B cell (primary cell): ENCODE measurements at regions not wholly inside any gene's neighbourhood (a gene's known extent, or its start where the extent isn't known, plus 50 kb on each side); places are given as distances from the start of the nearest gene placed in this dataset.

ENCODE experiments used
- ATAC-seq: fragments of 200-7000 bp; cut with Tn5 transposase; one replicate; pipeline ENCODE4 v1.10.0; 2021; ENCODE audit warnings: low read depth, mild to moderate bottlenecking, moderate number of reproducible peaks, moderate library complexity
- CTCF ChIA-PET: fragments of 350-600 bp; sonication (Branson Sonifier 250); formaldehyde crosslinking; loops from one replicate; lab custom pipeline; 2021; ENCODE audit warnings: antibody characterized with exemption, inconsistent platforms; lab: Charles Lee
- POLR2A ChIA-PET: fragments of 350-600 bp; sonication (Branson Sonifier 250); formaldehyde crosslinking; loops from one replicate; lab custom pipeline; 2021; ENCODE audit warnings: antibody characterized with exemption; lab: Charles Lee
- DNase-seq: peaks from one replicate; pipeline ENCODE4 v3.0.0; 2013
- H2AFZ ChIP-seq: 2 replicates; pipeline ENCODE4 v1.6.1; 2012; ENCODE audit warnings: mild to moderate bottlenecking, low read depth, low read length; ENCODE audit not compliant: insufficient read depth, poor library complexity, severe bottlenecking
- H3K27ac ChIP-seq, 2 donors: 1 replicate in 1 of 2; 2 replicates in 1 of 2; pipeline ENCODE4 v1.5.1; 2012 to 2013; ENCODE audit warnings: low read length in 2 of 2, mild to moderate bottlenecking in 2 of 2, moderate library complexity in 1 of 2
- H3K27me3 ChIP-seq, 4 experiments: fragments of 200-600 bp in 1 of 4; sonication (generic) in 1 of 4; replicated peaks in 1 of 4; 1 replicate in 2 of 4; 2 replicates in 2 of 4; pipeline versions ENCODE4 v1.6.1 to v1.7.0; 2013 to 2016; ENCODE audit warnings: low read length in 3 of 4, mild to moderate bottlenecking in 2 of 4, mixed read lengths in 1 of 4, moderate library complexity in 1 of 4; ENCODE audit not compliant: insufficient read depth in 4 of 4, control insufficient read depth in 3 of 4; ENCODE audit errors: control extremely low read depth in 1 of 4
- H3K36me3 ChIP-seq, 2 experiments: replicated peaks in 1 of 2; 1 replicate in 1 of 2; 2 replicates in 1 of 2; pipeline versions ENCODE4 v1.6.1 to v1.7.1; 2013; ENCODE audit warnings: low read length in 1 of 2; ENCODE audit not compliant: insufficient read depth in 2 of 2, control insufficient read depth in 1 of 2; ENCODE audit errors: control extremely low read depth in 1 of 2, extremely low read depth in 1 of 2
- H3K4me1 ChIP-seq, 2 donors: fragments of 200-600 bp in 1 of 2; sonication (generic) in 1 of 2; 1 replicate in 1 of 2; 2 replicates in 1 of 2; pipeline versions ENCODE4 v1.5.1 to v1.6.1; 2013 to 2017; ENCODE audit warnings: low read length in 2 of 2; ENCODE audit not compliant: control insufficient read depth in 2 of 2, insufficient read depth in 2 of 2
- H3K4me2 ChIP-seq: replicated peaks from 2 replicates; pipeline ENCODE3; 2012; ENCODE audit warnings: mild to moderate bottlenecking, low read depth, low read length; ENCODE audit not compliant: poor library complexity, severe bottlenecking
- H3K4me3 ChIP-seq, 5 experiments: fragments of 200-600 bp in 1 of 5; sonication (generic) in 1 of 5; 1 replicate in 3 of 5; 2 replicates in 2 of 5; pipeline versions ENCODE4 v1.5.1 to v1.7.0; 2011 to 2016; ENCODE audit warnings: low read length in 4 of 5, mild to moderate bottlenecking in 4 of 5, low read depth in 2 of 5, control low read depth in 1 of 5, moderate library complexity in 1 of 5; ENCODE audit not compliant: insufficient read depth in 1 of 5; ENCODE audit errors: control extremely low read depth in 1 of 5, extremely low read depth in 1 of 5
- H3K79me2 ChIP-seq: fragments of 200-600 bp; sonication (generic); one replicate; pipeline ENCODE4 v1.6.0; 2016; ENCODE audit warnings: low read length; ENCODE audit not compliant: control insufficient read depth, insufficient read depth
- H3K9ac ChIP-seq: fragments of 200-600 bp; sonication (generic); 2 replicates; pipeline ENCODE4 v1.6.1; 2017; ENCODE audit warnings: mild to moderate bottlenecking, low read length, moderate library complexity
- H3K9me3 ChIP-seq, 3 donors: one replicate each; pipeline versions ENCODE4 v1.6.1 to v1.7.1; 2013; ENCODE audit warnings: low read length in 2 of 3; ENCODE audit not compliant: control insufficient read depth in 2 of 3, insufficient read depth in 1 of 3; ENCODE audit errors: control extremely low read depth in 1 of 3
- H4K20me1 ChIP-seq: 2 replicates; pipeline ENCODE4 v1.6.0; 2012; ENCODE audit warnings: mild to moderate bottlenecking, low read length; ENCODE audit not compliant: insufficient read depth, control insufficient read depth, poor library complexity, severe bottlenecking
- H3K27ac Mint-ChIP-seq: one replicate; pipeline ENCODE4 v1.8.0; 2021; ENCODE audit warnings: mixed read lengths
- H3K27me3 Mint-ChIP-seq: one replicate; pipeline ENCODE4 v1.8.0; 2021; ENCODE audit warnings: mixed read lengths
- H3K4me1 Mint-ChIP-seq: one replicate; pipeline ENCODE4 v1.8.0; 2021; ENCODE audit warnings: mixed read lengths
- H3K4me3 Mint-ChIP-seq: one replicate; pipeline ENCODE4 v1.8.0; 2021; ENCODE audit warnings: mixed read lengths
- H3K9me3 Mint-ChIP-seq: one replicate; pipeline ENCODE4 v1.8.0; 2022; ENCODE audit warnings: mixed read lengths; ENCODE audit not compliant: insufficient read depth
- EZH2 ChIP-seq: IDR thresholded peaks from 2 replicates; pipeline ENCODE4 v1.6.1; 2012; ENCODE audit warnings: borderline replicate concordance, low read depth, mild to moderate bottlenecking, moderate library complexity, low read length; ENCODE audit not compliant: insufficient read depth, poor library complexity, severe bottlenecking
- WGBS: methylation state at CpG from one replicate; pipeline ENCODE4 v1.1.5; 2013; ENCODE audit warnings: missing lambda C conversion rate; ENCODE audit not compliant: insufficient coverage; 5-methylcytosine and 5-hydroxymethylcytosine counted together
- intact Hi-C: fragments of 100-400 bp; cut with micrococcal nuclease; formaldehyde crosslinking; loops from one replicate; pipeline ENCODE4 v1.10.0; 2022
- TF ChIP-seq, protein P1 (sequence below): fragments of 200-600 bp; IDR thresholded peaks from one replicate; pipeline ENCODE4 v1.8.0; 2022; ENCODE audit warnings: antibody characterized with exemption, mild to moderate bottlenecking

DNA sequence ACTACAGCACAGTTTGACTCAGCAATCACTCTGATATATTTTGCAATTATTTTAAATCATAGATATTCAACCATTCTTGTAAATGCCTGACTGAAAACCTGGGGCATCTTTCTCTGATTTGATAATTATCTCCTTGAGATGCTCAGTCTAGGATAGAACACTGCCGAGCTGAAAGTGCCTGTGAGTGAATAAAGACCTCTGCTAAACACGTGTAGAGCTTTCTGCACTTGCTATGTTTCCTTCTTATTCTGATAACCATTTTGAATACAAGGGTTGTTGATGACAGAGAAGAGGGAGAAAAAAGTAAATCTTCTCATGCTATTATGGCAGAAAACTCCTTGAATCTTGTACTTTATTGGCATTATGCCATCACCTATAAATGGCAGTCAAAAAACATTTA, 1843.4 kb upstream of the IGFBP7 start:
- no peak overlapping the region for H3K27ac Mint-ChIP-seq
- no peak for DNase-seq
- H3K4me2 ChIP-seq = no peak overlapping the region
- H2AFZ ChIP-seq = no peak overlapping the region
- no peaks in the 10 kb centered on the region for H3K36me3 ChIP-seq
- POLR2A ChIA-PET = no interaction called here
- CTCF ChIA-PET = no interaction called here
- H3K27ac ChIP-seq = no peak overlapping the region
- no peaks in the 10 kb centered on the region for H3K4me1 Mint-ChIP-seq
- no peaks in the 10 kb centered on the region for H3K9me3 ChIP-seq
- intact Hi-C loops = no loop called here
- WGBS = no CpG with 5 or more reads among the region's 2 CpGs
- H3K9ac ChIP-seq = no peak overlapping the region
- no peak overlapping the region for H3K4me3 ChIP-seq
- H3K9me3 Mint-ChIP-seq = peaks cover 6% of the 10 kb centered on the region
- no peaks in the 10 kb centered on the region for H3K27me3 ChIP-seq
- no peak for TF ChIP-seq EZH2
- TF ChIP-seq, protein P1, sequence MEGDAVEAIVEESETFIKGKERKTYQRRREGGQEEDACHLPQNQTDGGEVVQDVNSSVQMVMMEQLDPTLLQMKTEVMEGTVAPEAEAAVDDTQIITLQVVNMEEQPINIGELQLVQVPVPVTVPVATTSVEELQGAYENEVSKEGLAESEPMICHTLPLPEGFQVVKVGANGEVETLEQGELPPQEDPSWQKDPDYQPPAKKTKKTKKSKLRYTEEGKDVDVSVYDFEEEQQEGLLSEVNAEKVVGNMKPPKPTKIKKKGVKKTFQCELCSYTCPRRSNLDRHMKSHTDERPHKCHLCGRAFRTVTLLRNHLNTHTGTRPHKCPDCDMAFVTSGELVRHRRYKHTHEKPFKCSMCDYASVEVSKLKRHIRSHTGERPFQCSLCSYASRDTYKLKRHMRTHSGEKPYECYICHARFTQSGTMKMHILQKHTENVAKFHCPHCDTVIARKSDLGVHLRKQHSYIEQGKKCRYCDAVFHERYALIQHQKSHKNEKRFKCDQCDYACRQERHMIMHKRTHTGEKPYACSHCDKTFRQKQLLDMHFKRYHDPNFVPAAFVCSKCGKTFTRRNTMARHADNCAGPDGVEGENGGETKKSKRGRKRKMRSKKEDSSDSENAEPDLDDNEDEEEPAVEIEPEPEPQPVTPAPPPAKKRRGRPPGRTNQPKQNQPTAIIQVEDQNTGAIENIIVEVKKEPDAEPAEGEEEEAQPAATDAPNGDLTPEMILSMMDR = no peak
- no peaks in the 10 kb centered on the region for H3K27me3 Mint-ChIP-seq
- no peak for ATAC-seq
- no peaks in the 10 kb centered on the region for H4K20me1 ChIP-seq
- H3K79me2 ChIP-seq = no peaks in the 10 kb centered on the region
- H3K4me3 Mint-ChIP-seq = no peak overlapping the region
- no peaks in the 10 kb centered on the region for H3K4me1 ChIP-seq

DNA sequence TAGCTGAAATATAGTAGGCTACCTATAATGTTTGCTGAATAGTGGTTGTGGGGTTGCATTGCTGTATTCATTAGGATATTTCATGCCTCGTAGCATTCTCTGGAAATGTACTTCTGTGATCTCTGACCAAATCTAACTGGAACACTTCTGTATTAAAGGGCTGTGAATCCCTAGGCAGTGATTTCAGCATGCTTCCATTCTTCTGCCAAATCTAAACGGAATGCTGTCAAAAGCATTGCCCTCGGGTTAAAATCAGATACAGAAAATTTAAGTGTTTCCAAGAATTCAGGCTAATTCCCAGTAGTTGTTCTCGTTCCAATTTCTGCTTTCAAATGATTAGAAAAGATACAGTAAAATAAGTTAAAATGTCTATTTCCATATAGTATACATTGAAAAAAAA, 1847.5 kb upstream of the IGFBP7 start:
- no peaks in the 10 kb centered on the region for H3K79me2 ChIP-seq
- H3K36me3 ChIP-seq = no peaks in the 10 kb centered on the region
- CTCF ChIA-PET = no interaction called here
- 78% methylated on average over 1 of the region's 4 CpGs for WGBS
- no peak overlapping the region for H2AFZ ChIP-seq
- no peak overlapping the region for H3K27ac ChIP-seq
- H3K4me1 Mint-ChIP-seq = no peaks in the 10 kb centered on the region
- H3K4me3 ChIP-seq = no peak overlapping the region
- H3K4me1 ChIP-seq = no peaks in the 10 kb centered on the region
- TF ChIP-seq EZH2 = no peak
- TF ChIP-seq, protein P1 = no peak
- H3K27me3 ChIP-seq = no peaks in the 10 kb centered on the region
- ATAC-seq (no peak), DNase-seq (no peak)
- no peak overlapping the region for H3K4me3 Mint-ChIP-seq
- H3K9me3 Mint-ChIP-seq = peaks cover 6% of the 10 kb centered on the region
- H3K9me3 ChIP-seq = no peaks in the 10 kb centered on the region
- H4K20me1 ChIP-seq = no peaks in the 10 kb centered on the region
- H3K9ac ChIP-seq = no peak overlapping the region
- intact Hi-C loops = no loop called here
- no peak overlapping the region for H3K4me2 ChIP-seq
- POLR2A ChIA-PET = no interaction called here
- H3K27ac Mint-ChIP-seq = no peak overlapping the region
- no peaks in the 10 kb centered on the region for H3K27me3 Mint-ChIP-seq
